A204.1 (cell line): ENCODE measurements at regions not wholly inside any gene's neighbourhood (a gene's known extent, or its start where the extent isn't known, plus 50 kb on each side); places are given as distances from the start of the nearest gene placed in this dataset.
"Not testable (repeated sequence)": the region's sequence is repeated elsewhere in the genome, so short reads cannot be mapped to it uniquely, and the experiment has no call there.

Source experiments
- FAIRE-seq: peaks from 2 replicates; lab custom pipeline; 2012; peaks lifted over from hg19 to GRCh38; lab: Jason Lieb, UNC

DNA sequence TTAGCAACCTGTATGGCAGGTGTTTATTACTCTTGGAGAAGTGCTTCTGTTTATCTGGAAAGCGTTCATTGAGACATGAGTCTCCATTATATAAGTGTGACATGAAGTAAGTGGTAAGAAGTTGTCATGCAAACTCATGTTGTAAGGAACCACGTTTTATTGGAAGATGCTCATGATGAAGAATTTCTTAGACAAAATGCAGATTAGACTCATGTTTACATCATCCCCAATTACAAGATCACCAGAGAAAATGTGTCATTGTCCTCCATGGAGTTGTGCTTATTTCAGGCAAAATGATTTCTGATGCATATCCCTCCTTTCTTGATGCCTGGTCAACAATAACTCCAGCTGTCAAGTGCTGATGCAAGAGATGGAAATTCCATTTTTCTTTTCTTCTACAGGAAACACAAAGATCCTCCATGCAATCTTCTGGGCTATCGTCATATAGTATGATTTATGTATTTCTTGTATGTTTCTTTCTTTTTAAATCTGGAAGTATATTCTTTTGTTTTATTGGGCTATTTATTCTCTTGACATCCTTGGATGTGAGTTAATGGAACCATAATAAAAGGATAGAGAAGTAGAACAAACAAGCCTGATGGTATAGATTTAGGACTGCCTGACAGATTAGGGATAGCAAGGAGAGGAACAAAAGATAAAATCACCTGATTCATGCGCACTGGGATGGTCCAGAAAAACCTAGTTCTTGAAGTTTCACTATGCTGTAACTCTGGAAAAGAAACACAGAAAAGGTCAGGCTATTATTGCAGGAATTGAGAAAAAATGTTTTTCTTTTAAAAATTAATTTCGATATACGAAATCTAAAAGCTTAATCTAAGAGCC lies 50.7 kb upstream of the DIAPH3 start:
- FAIRE-seq = no peak

GRCh38 chr13:60220072-60220471 lies 56.3 kb upstream of the DIAPH3 start:
- FAIRE-seq = no peak

GRCh38 chr13:60221581-60221980 lies 57.9 kb upstream of the DIAPH3 start:
- no peak for FAIRE-seq

- FAIRE-seq = no peak
Measured at GRCh38 chr13:60226507-60226906, 62.8 kb upstream of the DIAPH3 start.

- FAIRE-seq = no peak
Measured at GRCh38 chr13:60227158-60227557, 63.4 kb upstream of the DIAPH3 start.

GRCh38 chr13:60229708-60230272 lies 66.1 kb upstream of the DIAPH3 start:
- FAIRE-seq = no peak

DNA sequence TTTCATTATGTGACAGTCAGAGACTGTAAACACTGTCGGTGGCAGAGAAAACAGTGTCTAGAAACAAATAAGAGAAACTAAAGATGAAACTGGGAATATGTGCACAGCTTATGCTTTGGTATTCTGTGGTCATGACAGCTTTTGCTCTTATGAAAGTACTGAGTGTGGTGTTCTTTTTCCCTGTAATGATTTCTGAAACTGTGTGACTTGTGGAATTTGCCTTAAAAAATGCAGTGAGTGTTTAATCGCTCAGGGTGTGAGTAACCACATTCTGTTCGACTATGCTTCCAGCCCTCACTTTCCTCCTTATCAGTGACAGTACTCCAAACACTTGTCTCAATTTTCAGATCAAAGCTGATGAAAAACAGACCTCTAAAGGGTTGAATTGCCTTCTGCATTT lies 66.9 kb upstream of the DIAPH3 start:
- FAIRE-seq = no peak

DNA sequence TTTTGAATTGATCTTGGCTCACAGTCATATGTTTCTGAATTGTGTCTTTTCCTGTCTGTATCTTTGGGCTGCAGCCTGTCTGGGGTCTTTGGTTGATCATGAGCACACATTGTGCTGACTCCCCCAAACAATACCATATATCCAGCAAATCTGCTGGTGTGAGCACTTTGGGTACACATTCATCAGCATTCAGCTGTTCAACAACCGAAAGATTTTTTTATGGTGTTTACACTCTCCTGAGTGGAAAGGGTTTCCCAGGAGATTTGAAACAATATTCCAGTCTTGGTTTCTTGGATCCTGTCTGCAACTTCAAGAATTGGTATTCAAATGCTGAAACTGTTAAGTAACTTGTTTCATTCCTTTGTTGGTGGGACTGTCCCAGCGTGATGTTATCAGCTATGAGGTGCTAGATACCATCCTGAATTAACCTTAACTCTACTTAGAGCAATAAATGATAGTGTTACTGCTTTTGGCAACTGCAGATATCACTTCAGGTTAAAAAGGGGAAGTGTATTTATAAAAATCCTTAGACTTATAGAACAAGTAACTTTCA lies 78.4 kb upstream of the DIAPH3 start:
- FAIRE-seq = no peak

GRCh38 chr13:60244381-60244780 lies 80.7 kb upstream of the DIAPH3 start:
- no peak for FAIRE-seq

GRCh38 chr13:60251419-60251818 lies 87.7 kb upstream of the DIAPH3 start:
- not testable (repeated sequence) for FAIRE-seq

- FAIRE-seq = no peak
Measured at GRCh38 chr13:60258349-60258748, 94.6 kb upstream of the DIAPH3 start.

DNA sequence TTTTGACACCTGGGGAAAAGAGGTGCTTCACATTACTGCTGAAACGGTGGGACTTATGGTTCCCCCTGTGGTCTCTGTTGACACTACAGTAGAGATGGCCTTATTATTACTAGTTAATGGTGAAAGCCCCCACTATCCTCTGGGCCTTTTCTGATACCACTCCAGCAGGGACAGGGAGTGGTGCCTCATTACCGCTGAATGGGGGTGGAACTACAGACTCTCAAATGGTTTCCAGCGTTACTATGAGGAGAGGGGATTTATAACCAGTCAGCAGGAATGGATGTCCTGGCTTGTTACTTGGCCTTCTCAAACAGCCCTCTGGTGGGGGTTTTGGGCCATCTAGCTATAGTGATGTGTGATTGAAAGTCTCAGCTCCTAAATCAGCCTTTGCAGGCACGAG lies 96.7 kb upstream of the DIAPH3 start:
- no peak for FAIRE-seq

DNA sequence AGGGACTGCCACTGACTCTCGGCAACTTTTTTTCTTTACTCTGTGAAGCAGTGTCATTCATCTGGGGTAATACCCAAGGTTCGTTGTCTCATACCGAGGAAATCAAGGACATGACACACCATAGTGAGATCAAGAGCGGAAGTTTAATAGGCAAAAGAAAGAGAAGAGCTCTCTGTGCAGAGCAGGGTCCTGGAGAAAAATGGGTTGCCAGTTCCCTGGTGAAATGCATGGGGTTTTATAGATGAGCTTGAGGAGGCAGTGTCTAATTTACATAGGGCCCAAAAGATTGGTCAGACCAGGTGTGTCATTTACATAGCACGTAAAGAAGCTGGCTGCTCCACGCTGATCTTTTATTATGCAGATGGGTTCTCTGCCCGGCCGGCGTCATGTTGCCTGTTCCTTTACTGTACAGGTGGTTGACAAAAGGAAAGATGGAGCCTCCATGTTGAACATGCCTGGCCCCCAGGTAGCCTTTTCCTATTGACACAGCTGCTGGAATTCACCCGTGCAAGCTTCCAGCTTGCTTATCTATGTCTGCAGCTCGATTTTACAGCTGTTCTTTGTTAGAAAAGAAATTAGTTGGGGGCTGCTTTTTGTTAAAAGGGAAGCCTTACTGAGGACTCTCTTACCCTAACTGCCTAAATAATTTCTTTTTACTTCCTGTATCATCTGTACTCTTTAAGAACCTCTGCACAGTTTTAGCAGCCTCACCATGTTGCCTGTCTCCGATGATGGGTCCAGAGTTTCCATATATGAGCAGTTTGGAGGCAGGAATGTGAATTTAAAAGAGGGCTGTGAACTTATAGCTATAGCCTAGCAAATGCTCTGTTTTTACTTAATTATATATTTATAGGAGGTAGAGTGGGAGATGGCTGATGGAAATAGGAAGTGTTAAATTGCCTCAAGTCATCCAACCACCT lies 98.0 kb upstream of the DIAPH3 start:
- FAIRE-seq = no peak

- no peak for FAIRE-seq
Measured at GRCh38 chr13:60265566-60265965, 101.8 kb upstream of the DIAPH3 start.

- FAIRE-seq = no peak
Measured at GRCh38 chr13:60267498-60268202, 103.9 kb upstream of the DIAPH3 start.

- no peak for FAIRE-seq
Measured at GRCh38 chr13:60268203-60268555, 104.5 kb upstream of the DIAPH3 start.

DNA sequence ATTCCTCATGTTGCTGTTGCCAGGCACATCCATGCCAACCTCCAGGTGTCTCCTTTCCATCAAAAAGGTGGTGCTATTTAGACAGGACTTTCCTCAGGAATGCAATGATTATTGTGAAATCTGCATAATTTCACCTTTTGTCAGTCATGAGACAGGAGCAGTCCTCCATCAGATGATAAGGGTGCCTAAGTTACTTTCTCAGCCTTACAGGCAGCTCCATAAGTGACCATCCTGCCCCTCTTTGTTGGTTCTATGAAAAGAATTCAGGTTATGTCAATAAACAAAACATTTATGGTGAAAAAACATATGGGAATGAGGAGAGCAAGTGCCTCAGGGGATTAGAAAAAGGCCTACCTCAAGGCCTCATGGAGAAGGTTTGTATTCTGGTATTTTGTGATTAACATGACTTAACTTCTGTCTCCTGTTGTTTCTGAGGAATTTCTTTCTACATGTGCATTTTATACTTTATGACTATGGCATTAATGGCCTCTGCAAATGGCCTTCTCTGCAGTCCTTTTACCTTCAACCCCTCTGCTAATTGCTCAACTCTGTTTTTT lies 110.3 kb upstream of the DIAPH3 start:
- no peak for FAIRE-seq

DNA sequence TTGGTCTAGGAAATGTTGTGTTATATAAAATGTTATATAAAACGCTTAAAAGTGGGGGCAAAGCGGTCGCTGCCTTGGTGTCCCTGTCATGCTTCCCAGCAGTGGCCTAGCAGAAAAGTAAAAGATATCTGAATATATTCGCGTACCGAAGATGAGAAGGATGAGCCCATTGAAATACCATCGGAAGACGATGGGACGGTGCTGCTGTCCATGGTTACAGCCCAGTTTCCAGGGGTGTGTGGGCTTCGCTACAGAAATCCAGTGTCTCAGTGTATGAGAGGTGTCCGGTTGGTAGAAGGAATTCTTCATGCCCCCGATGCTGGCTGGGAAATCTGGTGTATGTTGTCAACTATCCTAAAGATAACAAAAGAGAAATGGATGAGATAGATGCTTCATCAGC lies 110.9 kb upstream of the DIAPH3 start:
- FAIRE-seq = no peak

GRCh38 chr13:60275208-60275607 lies 111.5 kb upstream of the DIAPH3 start:
- FAIRE-seq = no peak

DNA sequence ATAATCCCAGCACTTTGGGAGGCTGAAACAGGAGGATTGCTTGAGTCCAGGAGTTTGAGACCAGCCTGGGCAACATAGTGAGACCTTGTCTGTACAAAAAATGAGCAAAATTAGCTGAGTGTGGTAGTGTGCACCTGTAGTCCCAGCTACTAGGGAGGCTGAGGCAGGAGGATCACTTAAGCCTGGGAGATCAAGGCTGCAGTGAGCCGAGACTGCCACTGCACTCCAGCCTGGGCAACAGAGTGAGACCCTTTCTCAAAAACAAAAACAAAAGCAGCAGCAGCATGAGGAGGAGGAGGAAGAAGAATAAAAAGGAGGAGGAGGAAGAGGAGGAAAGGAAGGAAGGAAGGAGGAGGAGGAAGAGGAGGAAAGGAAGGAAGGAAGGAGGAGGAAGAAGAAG lies 116.5 kb upstream of the TDRD3 start:
- FAIRE-seq = not testable (repeated sequence)

DNA sequence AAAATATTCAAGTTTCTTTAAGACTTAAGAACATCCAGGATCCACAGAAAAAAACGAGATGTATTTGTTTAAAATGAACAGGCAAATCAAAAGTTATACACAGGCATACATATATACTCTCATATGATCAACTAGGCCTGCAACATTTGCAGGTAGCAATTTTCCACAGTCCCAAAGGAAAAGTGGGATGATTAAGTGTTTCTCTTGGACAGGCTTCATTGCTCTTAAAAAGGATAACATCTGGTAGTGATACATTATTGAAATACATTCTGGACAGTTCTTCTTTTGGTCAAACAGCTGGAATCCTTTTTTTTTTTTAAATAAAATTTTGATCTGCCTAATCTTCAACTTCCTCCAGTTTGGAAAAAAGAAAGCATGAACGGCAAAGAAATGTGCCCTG lies 114.8 kb upstream of the TDRD3 start:
- no peak for FAIRE-seq

DNA sequence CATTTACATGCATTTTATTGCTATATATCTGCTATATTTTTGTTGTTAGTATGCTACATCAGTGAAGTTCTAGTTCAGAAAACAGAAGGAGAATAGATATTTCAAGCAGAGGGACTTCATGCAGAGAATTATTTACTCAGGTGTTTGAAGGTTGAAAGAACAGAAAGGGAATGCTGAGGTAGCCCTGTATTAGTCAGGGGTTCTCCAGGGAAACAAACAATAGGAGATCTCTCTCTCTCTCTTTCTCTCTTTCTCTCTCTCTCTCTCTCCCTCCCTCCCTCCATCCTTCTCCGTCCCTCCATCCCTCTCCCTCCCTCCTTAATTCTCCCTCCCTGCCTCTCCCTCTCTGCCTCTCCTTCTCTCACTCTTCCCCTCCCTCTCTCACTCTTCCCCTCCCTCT lies 114.3 kb upstream of the TDRD3 start:
- FAIRE-seq = no peak
